EH (cell line): ENCODE measurements at regions not wholly inside any gene's neighbourhood (a gene's known extent, or its start where the extent isn't known, plus 50 kb on each side); places are given as distances from the start of the nearest gene placed in this dataset.

Experiments
- DNase-seq: peaks from one replicate; pipeline ENCODE4 v3.0.0-alpha.2; 2015; ENCODE audit warnings: low read depth

GRCh38 chr1:4016351-4017130 lies 116.5 kb upstream of the C1orf174 start:
- DNase-seq: no peak

GRCh38 chr1:4017636-4018365 lies 117.7 kb upstream of the C1orf174 start:
- no peak for DNase-seq

GRCh38 chr1:4018466-4019146 lies 118.5 kb upstream of the C1orf174 start:
- no peak for DNase-seq

GRCh38 chr1:4019147-4019521 lies 119.1 kb upstream of the C1orf174 start:
- no peak for DNase-seq

GRCh38 chr1:4019606-4020331 lies 119.7 kb upstream of the C1orf174 start:
- DNase-seq: no peak

DNA sequence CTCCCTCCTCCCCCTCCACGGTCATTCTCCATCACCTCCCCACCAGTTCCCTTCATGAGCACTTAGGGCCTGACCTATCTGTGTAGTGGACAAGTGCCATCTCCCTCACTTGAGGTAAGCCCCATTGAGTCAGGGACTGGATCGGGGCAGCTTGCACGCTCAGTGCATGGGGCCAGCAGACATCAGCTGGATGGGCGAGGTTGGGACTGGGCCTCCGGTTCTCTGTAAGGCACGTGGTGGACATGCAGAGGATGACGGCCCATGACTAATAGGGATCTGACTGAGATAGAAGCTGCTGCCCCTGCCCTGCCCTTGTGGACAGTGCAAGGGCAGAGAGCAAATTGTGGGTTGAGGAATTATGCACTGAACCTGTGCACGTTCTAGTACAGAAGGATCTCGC lies 120.4 kb upstream of the C1orf174 start:
- DNase-seq: no peak

GRCh38 chr1:4021136-4021973 lies 121.3 kb upstream of the C1orf174 start:
- DNase-seq: no peak

DNA sequence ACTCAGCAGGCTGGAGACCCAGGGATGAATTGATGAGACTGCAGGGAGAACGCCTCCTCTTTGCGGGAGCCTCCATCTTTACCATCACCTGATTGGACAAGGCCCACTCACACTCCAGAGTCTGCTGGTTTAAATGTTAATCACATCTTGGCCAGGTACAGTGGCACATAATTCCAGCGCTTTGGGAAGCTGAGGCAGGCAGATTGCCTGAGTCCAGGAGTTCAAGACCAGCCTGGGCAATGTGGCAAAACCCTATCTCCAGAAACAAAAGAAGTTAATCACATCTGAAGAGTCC lies 121.8 kb upstream of the C1orf174 start:
- no peak for DNase-seq

GRCh38 chr1:4022715-4023114 lies 122.6 kb upstream of the C1orf174 start:
- no peak for DNase-seq

- no peak for DNase-seq
Observed at GRCh38 chr1:4023678-4024077, 123.6 kb upstream of the C1orf174 start.

DNA sequence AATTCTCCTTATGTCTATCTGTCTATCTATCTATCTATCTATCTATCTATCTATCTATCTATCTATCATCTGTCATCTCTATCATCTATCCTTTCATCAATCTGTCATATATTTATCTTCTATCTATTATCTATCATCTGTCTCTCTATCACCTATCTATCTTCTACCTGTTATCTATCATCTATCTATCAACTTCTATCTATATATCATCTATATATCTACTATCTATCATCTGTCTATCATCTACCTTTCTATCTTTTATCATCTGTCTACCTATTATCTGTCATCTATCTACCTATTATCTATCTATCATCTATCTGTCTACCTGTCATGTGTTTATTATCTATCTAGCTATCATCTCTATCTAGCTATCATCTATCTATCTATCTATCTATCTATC lies 124.7 kb upstream of the C1orf174 start:
- DNase-seq: no peak

DNA sequence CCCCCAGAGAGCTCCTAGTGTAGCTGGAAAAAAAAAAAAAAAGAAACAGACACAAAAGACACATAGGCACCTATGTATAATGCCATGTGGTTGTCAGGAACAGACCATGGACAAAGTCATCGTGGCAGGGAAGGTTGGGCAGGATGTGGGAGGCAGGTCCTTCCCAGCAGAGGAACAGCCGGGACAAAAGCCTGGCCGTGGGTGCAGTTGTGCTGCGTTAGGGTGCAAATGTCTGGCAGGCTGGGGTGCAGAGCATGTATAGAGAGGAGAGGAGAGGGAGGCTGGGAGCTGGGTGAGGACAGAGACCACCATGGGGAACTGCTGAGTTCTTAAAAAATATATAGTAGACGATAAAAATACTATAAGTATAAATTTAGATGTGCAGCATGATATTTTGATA lies 125.7 kb upstream of the C1orf174 start:
- no peak for DNase-seq

GRCh38 chr1:4027008-4027407 lies 126.9 kb upstream of the C1orf174 start:
- DNase-seq: no peak

DNA sequence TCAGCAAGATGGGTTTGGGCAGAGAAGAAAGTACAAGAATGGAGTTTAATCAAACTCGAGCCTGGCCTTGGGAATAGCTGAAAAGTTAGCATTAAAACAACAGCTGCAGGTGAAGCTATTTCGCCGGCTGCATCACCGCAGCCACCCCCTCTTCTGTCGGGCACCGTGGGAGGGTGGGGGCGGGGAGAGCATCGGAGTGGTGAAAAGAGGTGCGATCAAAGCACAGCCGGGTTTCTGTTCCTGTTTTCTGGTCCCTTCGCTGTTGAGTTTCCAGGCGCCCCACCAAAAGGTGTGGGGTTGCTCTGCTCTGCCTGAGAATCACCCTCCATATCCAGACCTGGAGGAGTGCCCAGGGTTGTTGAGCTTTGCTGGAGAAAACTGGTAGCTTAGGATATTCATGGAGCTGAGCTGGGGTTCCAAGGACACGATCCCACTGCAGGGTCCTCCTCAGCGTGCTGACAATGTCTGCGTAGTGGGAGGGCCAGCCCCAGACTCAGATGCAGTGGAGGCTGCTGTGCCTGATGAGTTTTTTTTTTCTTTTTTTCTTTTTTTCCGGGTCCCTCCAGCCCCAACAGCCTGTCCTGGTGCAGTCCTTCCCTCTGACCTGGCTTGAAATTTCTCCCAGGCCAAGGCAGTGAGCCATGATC lies 127.5 kb upstream of the C1orf174 start:
- DNase-seq: no peak

DNA sequence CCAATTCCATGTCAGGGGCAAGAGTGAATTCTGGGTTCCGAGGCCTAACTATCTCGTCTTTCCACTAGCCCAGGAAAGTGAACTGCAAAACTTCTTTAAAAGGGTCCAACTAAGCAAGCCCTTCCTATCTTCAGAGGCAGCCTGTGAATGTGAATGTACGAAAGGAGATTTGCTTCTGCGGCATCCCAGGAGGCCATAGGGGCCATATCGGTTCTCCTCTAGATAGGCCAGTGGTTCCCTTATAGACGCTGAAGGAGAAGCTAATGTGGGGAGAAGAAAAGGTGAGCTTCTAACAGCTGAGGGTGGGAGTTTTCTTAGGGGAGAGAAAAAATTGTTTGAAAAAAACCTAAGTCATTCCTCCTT lies 128.0 kb upstream of the C1orf174 start:
- DNase-seq: no peak

- DNase-seq: no peak
Observed at GRCh38 chr1:4029376-4029775, 129.3 kb upstream of the C1orf174 start.

- no peak for DNase-seq
Observed at GRCh38 chr1:4032571-4032970, 132.5 kb upstream of the C1orf174 start.

DNA sequence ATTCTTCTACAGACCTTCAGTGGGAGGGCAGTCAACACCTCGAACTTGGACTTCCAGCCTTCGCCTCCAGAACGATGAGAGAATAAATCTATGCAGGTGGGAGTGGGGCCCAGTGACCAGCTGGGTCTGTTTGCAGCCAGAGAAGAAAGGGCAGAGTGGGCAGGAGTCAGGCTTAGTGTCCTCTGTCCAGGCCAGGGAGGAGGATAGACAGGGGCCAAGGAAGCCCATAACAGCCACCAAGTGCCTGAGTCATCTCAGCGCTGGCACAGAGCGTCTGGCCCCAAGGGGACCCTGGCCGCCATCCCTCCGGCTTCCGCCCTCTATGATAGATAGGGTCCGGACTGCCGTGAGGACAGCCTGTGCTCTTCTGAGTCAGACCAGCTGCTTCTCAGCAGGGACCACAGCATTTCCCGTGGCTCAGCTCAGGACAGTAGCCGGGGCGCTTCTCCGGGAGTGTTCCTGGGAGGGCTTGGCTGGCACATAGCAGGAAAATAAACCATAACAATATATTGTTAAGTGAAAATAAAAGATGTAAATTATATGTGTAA lies 133.1 kb upstream of the C1orf174 start:
- DNase-seq: no peak

DNA sequence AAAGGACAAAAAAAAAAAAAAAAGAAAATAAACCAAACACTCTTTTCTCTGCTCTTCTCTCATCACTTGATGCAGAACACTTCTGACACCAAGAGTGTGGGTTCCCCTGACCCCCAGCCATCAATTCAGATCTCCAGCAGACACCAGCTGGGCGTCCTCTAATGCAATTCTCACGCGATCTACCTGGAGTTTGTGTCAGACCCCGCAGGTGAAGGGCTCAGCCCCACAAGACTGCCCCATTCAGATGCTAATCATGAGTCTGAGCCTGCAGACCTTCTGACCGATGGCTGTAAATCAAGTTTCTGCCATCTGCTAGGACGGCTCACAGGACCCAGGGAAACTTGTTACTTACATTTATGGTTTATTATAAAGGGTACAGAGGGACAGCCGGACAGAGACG lies 133.6 kb upstream of the C1orf174 start:
- DNase-seq: no peak

- DNase-seq: no peak
Observed at GRCh38 chr1:4034318-4034887, 134.3 kb upstream of the C1orf174 start.

DNA sequence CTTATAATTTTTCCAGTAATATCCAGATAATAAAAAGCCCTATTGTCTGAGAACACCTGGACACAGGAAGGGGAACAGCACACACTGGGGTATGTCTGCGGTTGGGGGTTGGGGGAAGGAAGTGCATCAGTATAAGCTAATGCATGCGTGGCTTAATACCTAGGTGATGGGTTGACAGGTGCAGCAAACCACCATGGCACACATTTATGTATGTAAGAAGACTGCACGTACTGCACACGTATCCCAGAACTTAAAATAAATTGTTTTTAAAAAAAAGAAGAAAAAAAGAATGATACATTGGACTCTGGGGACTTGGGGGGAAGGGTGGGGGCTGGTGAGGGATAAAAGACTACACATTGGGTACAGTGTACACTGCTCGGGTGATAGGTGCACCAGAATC lies 144.9 kb upstream of the C1orf174 start:
- no peak for DNase-seq
